ENCODE measurements at regions not wholly inside any gene's neighbourhood (a gene's known extent, or its start where the extent isn't known, plus 50 kb on each side); places are given as distances from the start of the nearest gene placed in this dataset.
A peak's percentile ranks its signal among the peaks of the same experiment; 100 is the strongest.

- Mint-ChIP-seq H3K36me3 (ENCODE audit: low read depth) (peaks cover 2% of the 10 kb centered on the region), H3K9me3 (ENCODE audit: low read depth) (no peaks in the 10 kb centered on the region), H3K4me1 (ENCODE audit: low read depth) (peaks cover 19% of the 10 kb centered on the region), H3K27ac (ENCODE audit: unreplicated experiment) (no peak overlapping the region), H3K27me3 (ENCODE audit: low read depth) (no peaks in the 10 kb centered on the region), H3K4me3 (ENCODE audit: unreplicated experiment) (no peak overlapping the region)
- DNase-seq (ENCODE audit: low spot score), result no peak
- no peak for TF ChIP-seq CTCF (IDR thresholded peaks at IDR 0.05)
Observed at GRCh38 chr6:100261486-100261885, 203.2 kb downstream of the SIM1 start.

GRCh38 chr6:100260584-100260983 is 204.1 kb downstream of the SIM1 start:
- TF ChIP-seq CTCF (IDR thresholded peaks at IDR 0.05), result no peak
- Mint-ChIP-seq H3K27me3 (ENCODE audit: low read depth) (no peaks in the 10 kb centered on the region), H3K36me3 (ENCODE audit: low read depth) (peaks cover 2% of the 10 kb centered on the region), H3K9me3 (ENCODE audit: low read depth) (no peaks in the 10 kb centered on the region), H3K4me1 (ENCODE audit: low read depth) (peaks cover 15% of the 10 kb centered on the region), H3K27ac (ENCODE audit: unreplicated experiment) (no peak overlapping the region), H3K4me3 (ENCODE audit: unreplicated experiment) (no peak overlapping the region)
- DNase-seq (ENCODE audit: low spot score), result no peak

- no peaks in the 10 kb centered on the region for H3K27me3 Mint-ChIP-seq (ENCODE audit: low read depth)
- TF ChIP-seq CTCF (IDR thresholded peaks at IDR 0.05), result no peak
- no peaks in the 10 kb centered on the region for H3K36me3 Mint-ChIP-seq (ENCODE audit: low read depth)
- H3K27ac Mint-ChIP-seq (ENCODE audit: unreplicated experiment), result no peak overlapping the region
- H3K4me1 Mint-ChIP-seq (ENCODE audit: low read depth), result peaks cover 15% of the 10 kb centered on the region
- no peak overlapping the region for H3K4me3 Mint-ChIP-seq (ENCODE audit: unreplicated experiment)
- no peak for DNase-seq (ENCODE audit: low spot score)
- no peaks in the 10 kb centered on the region for H3K9me3 Mint-ChIP-seq (ENCODE audit: low read depth)
Observed at GRCh38 chr6:100259865-100260264, 204.9 kb downstream of the SIM1 start.

GRCh38 chr6:100258752-100259151 is 206.0 kb downstream of the SIM1 start:
- H3K9me3 Mint-ChIP-seq (ENCODE audit: low read depth), result no peaks in the 10 kb centered on the region
- no peak overlapping the region for H3K27ac Mint-ChIP-seq (ENCODE audit: unreplicated experiment)
- no peaks in the 10 kb centered on the region for H3K36me3 Mint-ChIP-seq (ENCODE audit: low read depth)
- no peak for TF ChIP-seq CTCF (IDR thresholded peaks at IDR 0.05)
- H3K4me3 Mint-ChIP-seq (ENCODE audit: unreplicated experiment), result no peak overlapping the region
- no peak for DNase-seq (ENCODE audit: low spot score)
- peaks cover 19% of the 10 kb centered on the region for H3K4me1 Mint-ChIP-seq (ENCODE audit: low read depth)
- no peaks in the 10 kb centered on the region for H3K27me3 Mint-ChIP-seq (ENCODE audit: low read depth)

- H3K4me1 Mint-ChIP-seq (ENCODE audit: low read depth), result peaks cover 19% of the 10 kb centered on the region
- TF ChIP-seq CTCF (IDR thresholded peaks at IDR 0.05), result peak; percentile 71
- H3K9me3 Mint-ChIP-seq (ENCODE audit: low read depth), result no peaks in the 10 kb centered on the region
- no peaks in the 10 kb centered on the region for H3K36me3 Mint-ChIP-seq (ENCODE audit: low read depth)
- no peak for DNase-seq (ENCODE audit: low spot score)
- H3K4me3 Mint-ChIP-seq (ENCODE audit: unreplicated experiment), result peak overlapping the region; percentile 55
- peak overlapping the region; percentile 58 for H3K27ac Mint-ChIP-seq (ENCODE audit: unreplicated experiment)
- no peaks in the 10 kb centered on the region for H3K27me3 Mint-ChIP-seq (ENCODE audit: low read depth)
Observed at GRCh38 chr6:100257793-100258395, 206.8 kb downstream of the SIM1 start.
